Fibroblast of villous mesenchyme (primary cell): ENCODE measurements at regions not wholly inside any gene's neighbourhood (a gene's known extent, or its start where the extent isn't known, plus 50 kb on each side); places are given as distances from the start of the nearest gene placed in this dataset.

Source experiments
- DNase-seq: peaks from one replicate; pipeline ENCODE4 v3.0.0-alpha.2; 2010; ENCODE audit warnings: low read depth
- H3K4me3 ChIP-seq: 2 replicates; pipeline ENCODE4 v1.5.1; 2011; ENCODE audit warnings: low read depth, mild to moderate bottlenecking, low read length
- TF ChIP-seq, protein P1 (sequence below): IDR thresholded peaks from 2 replicates; pipeline ENCODE4 v1.5.1; 2012; ENCODE audit warnings: low read depth, mild to moderate bottlenecking, low read length; ENCODE audit not compliant: insufficient read depth

DNA sequence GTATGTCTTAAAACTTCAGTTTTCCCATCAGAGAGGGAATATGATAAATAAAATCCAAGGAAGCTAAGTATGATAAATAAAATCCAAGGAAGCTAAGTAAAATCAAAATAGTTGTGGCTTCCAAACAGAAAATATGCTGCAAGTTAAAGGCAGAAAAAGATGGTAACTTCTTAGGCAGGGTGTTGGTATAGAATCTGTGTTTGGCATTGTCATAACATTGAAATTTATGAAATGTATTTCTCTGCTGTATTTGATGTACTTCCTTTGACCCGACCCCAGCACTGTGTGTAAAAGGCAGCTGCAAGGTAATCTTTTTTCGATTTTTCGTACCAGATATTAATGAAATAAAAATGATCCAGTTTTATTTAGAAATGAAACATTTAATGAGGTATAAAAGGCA, 537.2 kb downstream of the TFEC start:
- no peak for DNase-seq
- no peak overlapping the region for H3K4me3 ChIP-seq
- TF ChIP-seq, protein P1, sequence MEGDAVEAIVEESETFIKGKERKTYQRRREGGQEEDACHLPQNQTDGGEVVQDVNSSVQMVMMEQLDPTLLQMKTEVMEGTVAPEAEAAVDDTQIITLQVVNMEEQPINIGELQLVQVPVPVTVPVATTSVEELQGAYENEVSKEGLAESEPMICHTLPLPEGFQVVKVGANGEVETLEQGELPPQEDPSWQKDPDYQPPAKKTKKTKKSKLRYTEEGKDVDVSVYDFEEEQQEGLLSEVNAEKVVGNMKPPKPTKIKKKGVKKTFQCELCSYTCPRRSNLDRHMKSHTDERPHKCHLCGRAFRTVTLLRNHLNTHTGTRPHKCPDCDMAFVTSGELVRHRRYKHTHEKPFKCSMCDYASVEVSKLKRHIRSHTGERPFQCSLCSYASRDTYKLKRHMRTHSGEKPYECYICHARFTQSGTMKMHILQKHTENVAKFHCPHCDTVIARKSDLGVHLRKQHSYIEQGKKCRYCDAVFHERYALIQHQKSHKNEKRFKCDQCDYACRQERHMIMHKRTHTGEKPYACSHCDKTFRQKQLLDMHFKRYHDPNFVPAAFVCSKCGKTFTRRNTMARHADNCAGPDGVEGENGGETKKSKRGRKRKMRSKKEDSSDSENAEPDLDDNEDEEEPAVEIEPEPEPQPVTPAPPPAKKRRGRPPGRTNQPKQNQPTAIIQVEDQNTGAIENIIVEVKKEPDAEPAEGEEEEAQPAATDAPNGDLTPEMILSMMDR = no peak

DNA sequence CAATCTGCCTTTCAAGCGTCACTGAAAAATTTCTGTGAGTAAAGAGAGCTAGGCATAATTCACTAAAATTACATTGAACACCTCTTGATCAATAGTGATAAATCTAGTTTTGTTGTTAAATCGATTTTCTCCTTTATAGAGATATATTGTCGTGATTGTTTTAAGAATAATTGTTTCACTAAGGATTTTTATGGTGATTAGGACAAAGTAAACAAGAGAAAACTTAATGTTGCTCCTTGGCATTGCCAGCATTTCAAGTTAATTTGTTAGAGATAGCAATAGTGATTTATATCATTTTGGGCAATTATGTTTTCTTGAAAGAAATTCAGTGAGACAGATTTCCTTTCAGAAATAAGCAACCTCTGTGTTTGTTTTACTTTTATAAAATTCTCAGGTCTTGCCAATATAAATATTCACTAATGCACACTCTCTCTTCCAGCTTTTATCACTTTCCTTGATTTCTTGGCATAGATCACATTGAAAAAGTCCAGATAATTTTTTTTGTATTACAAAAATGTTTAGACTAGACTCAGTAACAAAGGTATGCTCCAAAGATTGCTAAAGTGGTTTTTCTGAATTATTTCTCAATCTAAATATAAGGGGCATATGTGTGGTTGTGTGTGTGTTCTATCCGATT, 538.7 kb downstream of the TFEC start:
- TF ChIP-seq, protein P1 = no peak
- H3K4me3 ChIP-seq = no peak overlapping the region
- DNase-seq = no peak

DNA sequence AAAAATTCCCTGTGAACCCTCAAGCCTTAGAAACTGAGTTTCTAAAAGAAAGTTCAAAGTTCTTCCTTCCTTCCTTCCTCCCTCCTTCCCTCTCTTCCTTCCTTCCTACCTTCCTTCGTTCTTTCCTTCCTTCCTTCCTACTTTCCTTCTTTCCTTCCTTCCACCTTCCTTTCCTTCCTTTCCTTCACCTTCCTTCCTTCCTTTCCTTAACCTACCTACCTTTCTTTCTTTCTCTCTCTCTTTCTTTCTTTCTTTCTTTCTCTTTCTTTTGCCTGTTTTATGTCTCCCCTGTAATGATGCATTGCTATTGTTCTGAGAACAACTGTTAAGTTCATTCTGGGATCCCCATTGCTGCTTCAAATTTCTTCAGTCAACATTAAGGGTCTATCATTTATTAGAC, 551.1 kb downstream of the TFEC start:
- no peak overlapping the region for H3K4me3 ChIP-seq
- DNase-seq = no peak
- TF ChIP-seq, protein P1 = no peak

DNA sequence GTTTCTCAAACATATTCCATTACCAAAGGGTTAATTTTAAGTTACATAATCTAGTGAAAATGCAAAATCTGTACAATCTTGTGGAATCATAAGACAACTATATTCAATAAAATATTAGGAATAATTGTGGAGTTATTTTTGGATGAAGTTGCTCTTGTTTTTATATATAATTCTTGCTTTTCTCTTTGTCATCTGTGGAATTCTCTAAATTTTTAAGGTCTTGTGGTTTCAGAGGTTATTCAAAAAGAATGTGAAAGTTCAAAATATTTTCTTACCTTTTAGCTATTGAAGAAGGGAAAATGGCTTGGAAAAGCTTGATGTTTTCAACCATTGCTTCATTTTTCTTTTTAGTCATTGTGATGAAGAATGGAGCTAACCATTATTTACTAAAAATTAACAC, 552.1 kb downstream of the TFEC start:
- no peak for DNase-seq
- TF ChIP-seq, protein P1 = no peak
- no peak overlapping the region for H3K4me3 ChIP-seq

DNA sequence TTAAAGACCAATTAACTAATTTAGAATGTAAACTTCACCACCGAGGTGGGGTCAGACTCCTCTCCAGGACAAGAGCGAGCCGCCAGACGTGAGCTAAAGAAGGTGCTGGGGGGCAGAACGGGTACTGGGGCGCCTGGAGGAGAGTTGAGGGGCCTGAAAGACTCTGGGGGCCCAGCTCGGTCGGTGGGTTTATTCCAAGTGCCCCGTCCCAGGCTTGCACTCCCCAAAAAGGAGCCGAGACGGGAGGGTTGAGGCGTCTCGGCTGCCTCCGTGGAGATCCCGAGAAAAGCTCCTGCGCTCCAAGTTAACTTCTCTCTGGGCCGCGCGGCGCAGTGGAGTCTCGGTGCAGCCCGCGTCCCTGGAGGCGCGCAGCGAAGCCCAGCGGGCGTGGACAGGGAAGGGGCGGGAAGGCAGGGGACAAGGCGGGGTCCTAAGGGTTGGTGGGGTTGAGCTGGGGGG, 553.3 kb downstream of the TFEC start:
- TF ChIP-seq, protein P1 = no peak
- DNase-seq = peak; percentile 25
- peak overlapping the region; percentile 57 for H3K4me3 ChIP-seq

DNA sequence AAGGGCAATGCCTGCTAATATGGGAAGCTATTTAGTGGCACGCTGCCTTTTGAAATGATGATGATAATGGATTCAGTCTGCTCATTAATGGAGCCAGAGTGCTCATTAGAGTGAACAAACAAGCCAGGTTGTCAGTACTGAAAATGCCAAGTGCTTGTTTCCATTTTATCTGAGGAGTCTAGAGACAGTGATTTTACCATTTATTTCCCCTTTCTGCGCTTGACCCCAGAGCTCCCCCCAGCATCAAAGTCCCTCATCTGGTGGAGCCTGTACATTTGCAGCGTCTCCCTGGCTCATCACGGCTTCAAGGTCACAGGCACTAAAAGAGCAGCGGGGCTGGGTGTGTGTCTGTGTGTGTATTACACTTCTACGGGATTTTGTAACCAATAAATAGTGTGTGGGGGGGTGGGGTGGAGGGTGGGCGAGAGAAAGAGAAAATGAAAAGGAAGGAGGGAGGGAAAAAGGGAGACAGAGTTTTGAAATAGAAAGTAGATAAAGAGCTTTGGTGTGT, 553.8 kb downstream of the TFEC start:
- TF ChIP-seq, protein P1 = no peak
- no peak for DNase-seq
- H3K4me3 ChIP-seq = peak overlapping the region; percentile 57
